GM10266 (cell line): ENCODE measurements at regions not wholly inside any gene's neighbourhood (a gene's known extent, or its start where the extent isn't known, plus 50 kb on each side); places are given as distances from the start of the nearest gene placed in this dataset.

Experiments used
- DNase-seq: peaks from one replicate; pipeline ENCODE4 v3.0.0; 2012; ENCODE audit errors: extremely low spot score
- CTCF ChIP-seq: IDR thresholded peaks from 2 replicates; pipeline ENCODE4 v1.5.1; 2012; ENCODE audit warnings: mild to moderate bottlenecking, low read depth; ENCODE audit not compliant: control insufficient read depth, insufficient read depth; ENCODE audit errors: missing control alignments

GRCh38 chr18:59994357-59994756 is 94.6 kb downstream of the PMAIP1 start:
- peak; percentile 29 for TF ChIP-seq CTCF
- no peak for DNase-seq

- no peak for DNase-seq
- TF ChIP-seq CTCF, result no peak
These were observed 93.8 kb downstream of the PMAIP1 start for GRCh38 chr18:59993560-59993959.

GRCh38 chr18:59990121-59990823 is 90.5 kb downstream of the PMAIP1 start:
- no peak for TF ChIP-seq CTCF
- DNase-seq, result no peak

- DNase-seq, result peak; percentile 40
These were observed 88.4 kb downstream of the PMAIP1 start for GRCh38 chr18:59988098-59988706.

GRCh38 chr18:59987102-59987501 is 87.3 kb downstream of the PMAIP1 start:
- TF ChIP-seq CTCF, result no peak
- no peak for DNase-seq

More at GRCh38 chr18:59988098-59988706, 88.4 kb downstream of the PMAIP1 start:
- TF ChIP-seq CTCF, result peak; percentile 88

GRCh38 chr18:59986139-59986538 is 86.3 kb downstream of the PMAIP1 start:
- TF ChIP-seq CTCF, result no peak
- no peak for DNase-seq

- no peak for TF ChIP-seq CTCF
- no peak for DNase-seq
These were observed 85.5 kb downstream of the PMAIP1 start for GRCh38 chr18:59985289-59985688.
